Osteocyte (in vitro differentiated cells): ENCODE measurements at regions not wholly inside any gene's neighbourhood (a gene's known extent, or its start where the extent isn't known, plus 50 kb on each side); places are given as distances from the start of the nearest gene placed in this dataset.

ENCODE experiments used
- DNase-seq: peaks from one replicate; pipeline ENCODE4 v3.0.0; 2021; ENCODE audit warnings: mixed read lengths; ENCODE audit not compliant: unreplicated experiment; ENCODE audit errors: extremely low spot score
- H3K27ac Mint-ChIP-seq: one replicate; pipeline ENCODE4 v1.8.0; 2021; ENCODE audit warnings: mild to moderate bottlenecking, mixed read lengths; ENCODE audit not compliant: unreplicated experiment
- H3K27me3 Mint-ChIP-seq: one replicate; pipeline ENCODE4 v1.8.0; 2021; ENCODE audit warnings: mixed read lengths; ENCODE audit not compliant: unreplicated experiment
- H3K36me3 Mint-ChIP-seq: one replicate; pipeline ENCODE4 v1.8.0; 2021; ENCODE audit warnings: mixed read lengths; ENCODE audit not compliant: unreplicated experiment
- H3K4me1 Mint-ChIP-seq: one replicate; pipeline ENCODE4 v1.8.0; 2021; ENCODE audit warnings: mixed read lengths; ENCODE audit not compliant: unreplicated experiment
- H3K4me3 Mint-ChIP-seq: one replicate; pipeline ENCODE4 v1.8.0; 2021; ENCODE audit warnings: mild to moderate bottlenecking, moderate library complexity, mixed read lengths; ENCODE audit not compliant: unreplicated experiment
- H3K9me3 Mint-ChIP-seq: one replicate; pipeline ENCODE4 v1.8.0; 2021; ENCODE audit warnings: mixed read lengths; ENCODE audit not compliant: unreplicated experiment
- TF ChIP-seq, protein P1 (sequence below): fragments of 200-600 bp; sonication (generic); IDR thresholded peaks from 2 replicates; pipeline ENCODE4 v1.5.0; 2021; ENCODE audit warnings: antibody characterized with exemption, mild to moderate bottlenecking, moderate library complexity

DNA sequence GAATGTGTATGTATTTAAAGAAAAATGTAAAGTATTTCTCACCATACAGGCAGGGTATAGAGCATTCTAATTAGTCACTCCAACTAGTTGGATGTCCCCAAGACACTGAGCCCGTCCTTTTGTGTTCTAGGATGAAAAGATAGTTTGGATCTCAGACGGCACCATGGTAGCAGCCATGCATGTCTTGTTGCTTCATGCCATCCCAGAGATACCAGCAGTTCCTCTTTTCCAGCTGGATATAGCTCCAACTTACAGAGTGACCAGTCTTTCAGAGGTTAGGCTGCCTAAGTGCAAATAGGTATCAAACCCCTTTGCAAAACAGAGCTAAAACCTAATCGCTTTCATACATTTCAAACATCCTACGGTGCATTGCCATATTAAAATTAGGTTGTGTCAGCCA is 275.3 kb downstream of the MTX2 start:
- H3K27me3 Mint-ChIP-seq, result peaks cover 8% of the 10 kb centered on the region

DNA sequence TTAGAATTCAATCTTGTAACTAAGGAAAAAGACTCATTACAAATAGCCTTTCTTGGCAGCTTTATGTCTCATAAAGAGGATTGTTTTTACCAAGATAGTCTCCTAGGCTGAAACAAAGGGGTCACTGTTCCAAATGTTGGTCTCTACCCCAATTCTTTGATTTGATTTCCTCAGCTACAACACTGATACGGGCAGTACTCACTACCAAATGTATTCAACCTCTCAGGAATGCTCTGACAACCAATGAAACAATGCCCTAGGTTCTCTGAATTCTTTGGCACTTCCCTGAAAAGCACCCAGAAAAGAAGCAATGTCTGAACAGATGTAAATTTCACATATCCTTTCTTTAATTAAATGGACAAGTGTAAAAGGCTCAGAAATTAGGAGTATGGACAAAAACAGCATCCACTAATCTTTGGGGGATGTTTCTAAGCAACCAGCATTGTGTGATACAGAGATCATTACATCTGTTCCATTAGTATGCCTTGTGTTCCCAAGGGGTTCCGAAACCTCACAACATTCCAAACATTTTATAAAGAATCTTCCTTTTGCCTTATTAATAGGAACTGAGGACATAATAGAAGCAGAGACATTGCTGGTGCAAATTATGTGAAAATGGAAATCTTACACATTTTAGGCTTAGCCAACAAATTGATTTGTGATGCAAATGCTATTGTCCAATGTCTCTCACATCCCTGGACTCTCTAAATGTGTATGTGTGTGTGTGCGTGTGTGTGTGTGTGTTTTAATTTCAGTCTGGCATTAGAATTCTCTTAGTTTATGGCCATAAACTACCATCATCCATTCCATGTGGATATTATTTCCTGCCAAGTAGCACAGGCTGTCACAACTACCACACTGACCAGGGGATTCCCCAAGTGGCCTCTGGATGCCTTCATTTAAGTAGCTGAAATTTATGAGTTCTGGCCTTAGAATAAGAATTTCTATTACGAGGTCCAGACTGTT is 276.0 kb downstream of the MTX2 start:
- Mint-ChIP-seq H3K36me3 (no peaks in the 10 kb centered on the region), H3K9me3 (no peaks in the 10 kb centered on the region), H3K4me1 (no peaks in the 10 kb centered on the region), H3K4me3 (no peak overlapping the region), H3K27me3 (peaks cover 4% of the 10 kb centered on the region), H3K27ac (no peak overlapping the region)
- TF ChIP-seq, protein P1, sequence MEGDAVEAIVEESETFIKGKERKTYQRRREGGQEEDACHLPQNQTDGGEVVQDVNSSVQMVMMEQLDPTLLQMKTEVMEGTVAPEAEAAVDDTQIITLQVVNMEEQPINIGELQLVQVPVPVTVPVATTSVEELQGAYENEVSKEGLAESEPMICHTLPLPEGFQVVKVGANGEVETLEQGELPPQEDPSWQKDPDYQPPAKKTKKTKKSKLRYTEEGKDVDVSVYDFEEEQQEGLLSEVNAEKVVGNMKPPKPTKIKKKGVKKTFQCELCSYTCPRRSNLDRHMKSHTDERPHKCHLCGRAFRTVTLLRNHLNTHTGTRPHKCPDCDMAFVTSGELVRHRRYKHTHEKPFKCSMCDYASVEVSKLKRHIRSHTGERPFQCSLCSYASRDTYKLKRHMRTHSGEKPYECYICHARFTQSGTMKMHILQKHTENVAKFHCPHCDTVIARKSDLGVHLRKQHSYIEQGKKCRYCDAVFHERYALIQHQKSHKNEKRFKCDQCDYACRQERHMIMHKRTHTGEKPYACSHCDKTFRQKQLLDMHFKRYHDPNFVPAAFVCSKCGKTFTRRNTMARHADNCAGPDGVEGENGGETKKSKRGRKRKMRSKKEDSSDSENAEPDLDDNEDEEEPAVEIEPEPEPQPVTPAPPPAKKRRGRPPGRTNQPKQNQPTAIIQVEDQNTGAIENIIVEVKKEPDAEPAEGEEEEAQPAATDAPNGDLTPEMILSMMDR, result no peak
- DNase-seq, result no peak

More for the DNA sequence above, 275.3 kb downstream of the MTX2 start:
- DNase-seq, result no peak
- H3K4me3 Mint-ChIP-seq, result no peak overlapping the region
- no peaks in the 10 kb centered on the region for H3K4me1 Mint-ChIP-seq
- H3K27ac Mint-ChIP-seq, result no peak overlapping the region
- no peaks in the 10 kb centered on the region for H3K36me3 Mint-ChIP-seq
- no peaks in the 10 kb centered on the region for H3K9me3 Mint-ChIP-seq
- TF ChIP-seq, protein P1, result no peak

DNA sequence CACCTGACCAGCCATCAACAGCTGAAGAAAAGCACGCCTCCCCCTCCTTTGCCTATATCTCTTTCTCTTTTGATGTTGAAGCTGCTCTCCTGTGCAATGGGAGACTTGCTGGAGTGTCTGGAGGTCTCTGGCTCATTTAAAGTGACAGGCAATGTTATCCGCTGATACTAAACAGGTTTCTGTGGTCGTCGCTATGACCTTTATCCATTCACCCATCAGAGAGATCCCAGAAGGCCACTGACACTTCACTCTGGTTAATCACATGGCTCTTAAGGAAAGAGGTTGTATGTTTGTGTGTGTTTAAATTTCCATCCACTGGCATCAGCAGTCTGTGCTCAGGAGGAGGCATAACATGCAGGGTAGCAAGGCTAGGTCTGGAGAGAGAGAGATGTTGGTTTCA is 277.3 kb downstream of the MTX2 start:
- no peak overlapping the region for H3K4me3 Mint-ChIP-seq
- TF ChIP-seq, protein P1, result no peak
- no peak overlapping the region for H3K27ac Mint-ChIP-seq
- no peaks in the 10 kb centered on the region for H3K9me3 Mint-ChIP-seq
- DNase-seq, result no peak
- no peaks in the 10 kb centered on the region for H3K4me1 Mint-ChIP-seq
- H3K27me3 Mint-ChIP-seq, result peaks cover 5% of the 10 kb centered on the region
- H3K36me3 Mint-ChIP-seq, result no peaks in the 10 kb centered on the region

DNA sequence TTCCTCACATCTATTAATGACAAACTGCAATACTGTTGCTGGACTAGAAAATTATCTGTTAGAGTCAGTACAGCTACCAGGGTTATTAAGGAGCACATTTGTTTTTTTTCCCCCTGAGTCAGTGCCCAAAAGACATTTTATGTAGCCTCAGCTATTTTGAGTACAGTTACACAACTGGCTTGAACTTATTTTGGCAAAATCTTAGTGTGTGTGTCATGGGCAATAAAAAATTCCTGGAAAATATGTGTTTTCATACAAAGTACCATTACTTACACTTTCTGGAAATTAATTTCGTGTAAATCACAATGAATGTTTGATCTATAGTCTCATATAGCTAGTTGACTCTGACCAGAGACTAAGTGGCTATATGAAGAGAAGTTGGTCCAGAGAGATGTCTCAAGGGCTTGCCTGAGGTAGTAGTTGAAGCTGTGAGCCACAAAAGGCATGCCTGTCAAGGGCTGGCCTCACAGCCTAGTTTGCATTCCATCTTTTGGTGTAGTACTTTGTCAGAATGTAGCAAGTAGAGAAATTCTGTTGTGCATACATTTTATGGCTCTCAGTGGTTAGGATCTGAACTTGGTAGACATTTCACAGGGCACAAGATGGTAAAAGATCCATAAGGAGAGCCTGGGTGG is 283.4 kb downstream of the MTX2 start:
- Mint-ChIP-seq H3K4me3 (no peak overlapping the region), H3K9me3 (no peaks in the 10 kb centered on the region), H3K27me3 (peaks cover 48% of the 10 kb centered on the region), H3K36me3 (no peaks in the 10 kb centered on the region), H3K27ac (no peak overlapping the region), H3K4me1 (no peaks in the 10 kb centered on the region)
- TF ChIP-seq, protein P1, result no peak
- DNase-seq, result no peak

DNA sequence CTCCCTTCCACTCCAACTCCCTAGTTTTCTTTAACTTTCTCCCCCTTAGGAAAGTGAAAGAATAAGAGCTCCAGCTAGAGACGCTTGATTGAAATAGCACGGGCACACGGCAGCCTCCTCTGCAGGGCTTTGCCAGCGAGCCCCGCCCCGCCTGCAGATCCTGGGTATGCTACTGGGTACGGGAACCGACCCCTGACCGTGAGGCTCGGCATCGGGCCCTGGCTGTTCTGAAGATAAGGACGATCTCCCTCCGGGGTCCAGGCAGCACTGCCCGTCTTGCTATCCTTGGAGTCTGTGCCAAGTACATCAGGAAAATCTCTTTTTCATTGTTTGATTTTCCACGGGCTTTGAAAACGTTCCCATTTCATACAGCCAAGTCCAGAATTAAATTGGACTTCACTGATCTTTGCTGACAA is 284.5 kb downstream of the MTX2 start:
- Mint-ChIP-seq H3K4me1 (no peaks in the 10 kb centered on the region), H3K4me3 (no peak overlapping the region), H3K27ac (no peak overlapping the region), H3K36me3 (no peaks in the 10 kb centered on the region), H3K27me3 (peaks cover 48% of the 10 kb centered on the region), H3K9me3 (no peaks in the 10 kb centered on the region)
- TF ChIP-seq, protein P1, result no peak
- DNase-seq, result no peak
